CD1c-positive myeloid dendritic cell (primary cell): ENCODE measurements at regions not wholly inside any gene's neighbourhood (a gene's known extent, or its start where the extent isn't known, plus 50 kb on each side); places are given as distances from the start of the nearest gene placed in this dataset.
A peak's percentile ranks its signal among the peaks of the same experiment; 100 is the strongest.

Experiments used
- DNase-seq: peaks from one replicate; pipeline ENCODE4 v3.0.0-alpha.2; 2016; ENCODE audit errors: extremely low spot score

DNA sequence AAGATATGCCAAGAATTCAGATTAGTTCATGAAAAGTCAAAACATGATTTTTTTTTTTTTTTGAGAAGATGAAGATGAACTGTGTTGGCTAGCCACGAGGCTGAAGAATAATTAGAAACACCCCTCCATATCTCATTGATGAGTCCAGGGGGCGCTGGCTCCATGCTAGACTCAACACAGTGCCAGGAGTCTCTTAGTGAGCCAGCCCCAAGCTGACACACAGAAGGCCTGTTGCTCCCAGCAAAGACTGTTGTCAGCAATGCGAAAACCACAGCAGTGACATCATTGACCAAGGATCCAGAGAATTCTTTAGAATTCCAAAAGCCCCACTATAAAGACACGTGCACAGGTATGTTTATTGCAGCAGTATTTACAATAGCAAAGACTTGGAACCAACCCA is 185.2 kb downstream of the ANXA2 start:
- DNase-seq = no peak

DNA sequence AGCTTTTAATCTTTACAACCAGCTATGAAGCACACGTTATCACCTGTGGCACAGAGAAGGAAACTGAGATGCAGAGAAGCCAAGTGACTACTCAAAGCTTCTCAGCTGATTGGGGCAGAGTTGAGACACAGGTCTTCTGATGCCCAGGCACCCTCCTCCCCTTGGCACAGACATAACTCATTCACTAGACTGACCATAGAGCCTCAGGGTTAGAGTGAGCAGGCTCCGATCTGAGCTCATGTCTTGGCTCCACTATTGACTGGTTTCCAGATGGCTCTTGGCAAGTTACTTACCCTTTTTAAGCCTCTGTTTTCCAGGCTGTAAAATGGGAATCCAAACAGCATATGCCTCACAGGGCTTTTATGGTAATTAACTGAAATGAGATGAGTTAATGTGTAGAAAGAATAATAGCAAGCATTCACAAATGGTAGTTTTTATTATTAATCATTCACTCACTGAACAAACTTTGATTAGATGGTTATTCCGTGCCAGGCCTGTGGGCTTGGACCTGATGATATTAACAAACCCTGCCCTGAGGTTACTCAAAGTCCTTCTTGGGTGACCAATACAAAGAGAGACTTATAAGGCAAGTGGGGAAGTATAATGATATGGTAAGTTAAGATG is 184.3 kb downstream of the ANXA2 start:
- no peak for DNase-seq

DNA sequence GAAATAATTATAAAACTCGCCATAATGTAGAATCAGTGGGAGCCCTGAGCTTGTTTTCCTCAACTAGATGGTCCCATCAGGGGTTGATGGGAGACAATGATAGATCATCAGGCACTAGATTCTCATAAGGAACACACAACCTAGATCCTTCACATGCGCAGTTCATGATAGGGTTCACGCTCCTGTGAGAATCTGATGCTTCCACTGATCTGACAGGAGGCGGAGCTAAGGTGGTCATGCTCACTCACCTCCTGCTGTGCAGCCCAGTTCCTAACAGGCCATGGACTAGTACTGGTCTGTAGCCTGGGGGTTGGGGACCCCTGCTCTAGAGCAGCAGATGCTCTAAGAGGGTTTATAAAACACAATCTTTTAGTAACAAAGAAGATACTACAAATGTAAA is 183.6 kb downstream of the ANXA2 start:
- no peak for DNase-seq

DNA sequence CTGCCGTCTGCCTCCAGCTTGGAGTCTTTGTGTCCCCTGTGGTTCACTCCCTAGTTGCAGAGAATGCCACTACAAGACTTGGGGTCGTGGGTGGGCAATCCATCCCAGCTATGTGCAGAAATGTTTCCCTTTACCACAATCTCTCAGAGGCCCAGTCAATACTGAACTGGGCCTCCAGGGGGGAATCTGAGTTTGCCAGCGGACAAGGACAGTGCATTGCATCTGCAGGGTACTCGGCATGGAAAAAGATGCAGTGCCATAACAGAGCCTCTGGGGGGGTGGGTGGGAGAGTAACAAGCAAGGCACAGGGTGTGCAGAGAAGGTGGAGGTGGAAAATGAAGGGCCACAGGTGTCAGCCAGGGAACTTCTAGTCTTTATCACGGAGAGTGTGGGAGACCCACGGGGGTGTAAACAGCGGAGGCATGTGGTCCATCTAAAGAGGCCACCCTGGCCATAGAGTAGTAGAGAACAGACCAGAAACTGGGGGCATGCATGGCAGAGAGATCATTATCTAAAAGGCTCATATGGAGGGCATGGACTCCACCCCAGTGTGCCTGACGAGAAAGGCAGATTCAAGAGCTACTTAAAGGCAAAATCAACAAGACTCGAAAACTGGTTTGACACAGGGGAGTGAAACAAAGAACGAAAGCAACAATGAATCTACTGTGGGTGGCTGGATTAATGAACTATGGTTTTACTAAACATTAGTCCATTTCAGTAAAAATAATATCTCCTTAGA is 182.4 kb downstream of the ANXA2 start:
- no peak for DNase-seq

DNA sequence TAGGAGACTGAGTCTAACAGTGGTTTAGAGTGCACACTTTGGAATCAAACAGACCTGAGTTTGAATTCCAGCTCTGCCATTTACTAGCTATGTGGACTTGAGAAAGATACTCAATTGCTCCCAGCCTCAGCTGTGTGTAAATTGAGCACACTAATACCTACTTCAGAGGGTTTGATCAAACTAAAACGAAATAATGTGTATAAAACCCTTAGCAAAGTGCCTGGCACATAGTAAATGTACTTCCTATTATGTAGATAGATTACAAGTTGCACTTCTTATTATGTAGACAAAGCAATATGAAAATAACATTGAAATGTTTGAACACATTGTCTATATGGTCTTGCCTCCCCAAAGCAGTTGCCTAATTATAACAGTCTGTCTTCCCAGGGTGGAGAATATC is 180.6 kb downstream of the ANXA2 start:
- no peak for DNase-seq

DNA sequence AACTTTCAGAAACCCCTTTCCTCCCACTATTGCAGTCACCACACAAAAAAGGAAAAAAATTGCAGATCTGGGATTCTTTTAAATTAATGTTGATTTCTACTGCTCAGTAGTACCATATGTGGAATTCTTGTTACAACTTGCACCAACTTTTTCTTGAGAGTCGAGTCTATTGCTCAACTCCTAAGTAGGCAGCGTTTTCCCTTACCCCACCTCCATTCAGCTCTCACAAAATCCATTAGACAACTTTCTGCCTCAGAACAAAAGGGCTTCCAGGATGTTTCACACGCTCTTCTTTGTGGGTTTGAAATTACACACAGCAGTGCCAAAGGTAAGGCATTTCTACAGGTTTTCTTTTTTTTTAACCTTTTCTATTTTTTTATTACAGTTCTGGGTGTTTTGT is 179.5 kb downstream of the ANXA2 start:
- no peak for DNase-seq

DNA sequence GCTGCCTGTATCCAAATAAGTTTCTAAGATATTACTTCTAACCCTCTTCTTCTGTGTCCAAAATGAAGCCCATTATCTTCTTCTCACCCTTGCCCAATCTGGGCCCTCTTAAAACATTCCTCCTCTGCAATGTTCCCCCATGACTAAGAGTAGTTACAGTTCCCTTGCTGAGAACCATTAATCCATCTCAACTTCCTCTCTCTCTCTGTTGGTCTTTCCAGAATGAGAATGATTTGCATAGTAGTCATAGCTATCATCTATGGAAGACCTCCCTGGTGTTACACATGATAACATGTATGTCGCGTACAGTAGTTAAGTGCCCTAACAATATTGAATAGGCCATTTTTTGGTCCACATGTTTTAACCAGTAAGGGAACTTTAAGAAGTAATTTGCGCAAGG is 177.9 kb downstream of the ANXA2 start:
- DNase-seq = no peak

DNA sequence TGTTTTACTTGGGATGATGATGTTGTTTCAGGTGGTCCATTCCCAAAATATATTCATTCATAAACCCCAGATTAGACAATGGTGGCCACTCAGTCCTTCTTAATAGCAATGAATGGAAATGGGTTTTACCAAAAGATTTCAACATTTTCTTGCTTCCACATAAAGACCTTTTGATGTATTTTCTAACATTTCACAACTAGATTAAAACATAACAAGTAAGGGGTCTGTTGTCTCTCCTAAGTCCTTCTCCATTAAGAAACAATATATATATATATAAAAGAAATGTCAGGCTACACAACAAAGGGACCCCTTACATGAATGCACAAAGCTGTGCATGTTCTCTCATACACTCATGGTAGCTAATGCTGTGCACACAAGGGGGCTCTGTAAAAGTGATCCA is 176.4 kb downstream of the ANXA2 start:
- no peak for DNase-seq

DNA sequence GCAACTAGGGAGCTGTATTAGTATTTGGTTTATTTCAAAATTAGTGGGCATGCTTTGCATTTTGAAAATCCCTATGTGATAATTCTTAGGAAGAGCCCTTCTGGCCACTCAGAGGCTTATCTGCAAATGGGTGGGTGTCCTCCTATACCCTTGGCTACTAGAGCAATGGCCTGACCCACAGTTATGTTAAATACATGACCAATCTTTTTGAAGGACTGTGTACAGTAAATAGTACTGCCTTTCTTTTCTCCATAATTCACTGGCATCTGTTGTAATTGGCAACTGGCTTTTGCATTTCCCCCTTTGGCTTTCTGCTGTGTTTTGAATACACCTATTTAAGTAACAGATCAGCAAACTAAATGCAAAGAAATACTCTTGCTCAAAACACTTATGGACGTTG is 175.4 kb downstream of the ANXA2 start:
- no peak for DNase-seq

DNA sequence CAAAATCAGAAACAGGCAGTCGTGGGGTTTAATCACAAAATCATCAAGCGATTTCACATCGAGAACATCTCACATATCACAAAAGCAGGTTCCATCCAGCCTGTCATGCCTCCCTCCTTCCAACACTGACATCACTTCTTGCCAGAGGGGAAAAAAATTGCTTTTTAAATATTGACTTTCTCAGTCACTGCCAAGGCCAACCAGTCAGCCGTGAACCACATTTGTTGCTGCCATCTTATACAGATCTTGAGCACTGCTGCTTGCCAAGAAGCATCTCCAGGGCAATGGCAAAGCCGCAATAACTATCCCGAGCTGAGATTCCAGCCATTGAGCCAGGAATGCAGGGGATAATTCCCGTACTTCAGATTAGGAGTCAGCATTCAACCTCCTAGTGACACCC is 174.6 kb downstream of the ANXA2 start:
- DNase-seq = no peak

DNA sequence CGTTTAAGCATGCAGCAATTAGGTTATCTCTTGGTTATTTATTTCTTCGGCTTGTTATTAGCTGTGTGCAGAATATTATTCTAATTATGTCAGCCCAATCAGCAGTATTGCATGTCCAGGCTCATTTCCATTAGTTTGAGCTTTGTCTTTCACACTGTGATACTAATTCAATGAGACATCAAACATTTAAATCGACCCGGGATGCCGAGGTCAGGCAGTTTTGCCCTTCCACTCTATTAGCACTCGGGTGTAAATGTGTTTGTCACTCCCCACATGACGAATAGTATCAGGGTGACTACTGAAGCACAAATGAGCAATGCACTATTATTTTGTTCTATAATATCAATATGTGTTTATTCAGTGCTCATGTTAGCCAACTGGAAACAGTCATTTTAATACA is 170.9 kb downstream of the ANXA2 start:
- no peak for DNase-seq

DNA sequence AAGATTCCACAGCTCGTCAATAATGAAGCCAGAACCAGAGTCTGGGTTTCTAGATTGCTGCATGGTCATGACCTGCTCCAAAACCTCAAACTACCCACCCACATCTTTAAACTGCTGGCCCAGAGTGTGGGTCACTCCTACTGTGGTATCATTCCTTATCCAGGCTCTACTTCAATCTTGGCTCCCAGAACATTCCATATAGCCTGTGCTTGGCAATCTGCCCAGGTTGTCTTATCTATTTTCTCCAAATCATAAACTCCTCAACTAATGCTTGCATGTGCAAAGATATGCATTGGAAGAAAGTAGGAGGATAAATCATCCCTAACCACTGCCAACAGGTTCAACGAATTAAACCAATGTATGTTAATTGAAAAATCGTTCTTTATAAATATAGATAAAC is 169.7 kb downstream of the ANXA2 start:
- no peak for DNase-seq

DNA sequence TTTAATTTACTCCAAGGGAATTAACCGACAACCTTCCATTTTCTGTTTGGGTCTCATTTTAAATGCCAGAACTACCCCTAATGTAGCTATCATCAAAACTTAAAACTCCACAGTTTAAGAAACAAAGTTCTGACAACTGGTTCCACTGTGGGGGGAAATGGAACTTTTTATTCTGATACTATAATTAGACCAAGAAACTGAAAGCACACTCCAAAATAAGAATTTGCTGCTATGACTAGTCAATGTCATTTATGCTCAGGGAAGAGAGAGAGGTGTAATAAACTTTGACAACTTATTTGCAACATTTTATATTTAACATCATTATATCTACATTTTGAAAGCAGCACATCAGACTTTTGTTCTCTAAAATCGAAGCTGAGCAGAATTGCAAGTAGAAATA is 169.2 kb downstream of the ANXA2 start:
- DNase-seq = no peak

DNA sequence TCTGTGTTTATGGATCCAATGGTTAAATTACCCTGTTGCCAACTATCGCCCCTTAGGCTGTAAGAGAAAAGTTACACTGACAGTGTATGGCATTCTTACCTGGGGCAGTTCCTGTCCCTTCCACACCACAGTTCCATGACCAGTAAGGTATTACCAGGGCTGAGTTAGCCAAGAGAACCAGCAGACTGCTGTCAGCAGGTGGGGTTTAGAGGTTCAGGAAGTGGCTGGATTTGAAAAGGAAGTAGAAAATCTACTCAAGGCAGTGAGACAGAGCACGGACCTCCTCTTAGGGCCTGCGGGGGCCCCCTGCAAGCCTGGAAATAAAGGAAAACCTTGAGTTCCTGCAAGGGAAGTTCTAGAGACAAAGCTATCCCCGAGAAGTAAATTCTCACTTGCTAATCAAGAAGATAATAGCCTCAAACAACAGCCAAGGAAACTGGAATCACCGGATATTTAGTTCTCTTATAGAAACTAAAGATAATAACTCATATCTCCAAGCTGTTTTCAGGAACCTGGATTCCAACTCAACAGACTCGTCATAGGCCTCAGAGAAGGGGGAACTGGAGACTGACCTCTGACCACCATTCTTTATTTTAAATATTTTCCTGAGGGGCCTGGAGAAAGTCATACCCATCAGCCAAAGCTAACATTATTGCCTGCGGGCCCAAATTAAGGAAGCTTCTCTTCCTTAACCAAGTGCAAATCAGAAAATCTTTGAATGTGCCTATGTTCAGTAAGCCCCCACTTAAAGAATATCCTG is 161.7 kb downstream of the ANXA2 start:
- DNase-seq = peak; percentile 3

DNA sequence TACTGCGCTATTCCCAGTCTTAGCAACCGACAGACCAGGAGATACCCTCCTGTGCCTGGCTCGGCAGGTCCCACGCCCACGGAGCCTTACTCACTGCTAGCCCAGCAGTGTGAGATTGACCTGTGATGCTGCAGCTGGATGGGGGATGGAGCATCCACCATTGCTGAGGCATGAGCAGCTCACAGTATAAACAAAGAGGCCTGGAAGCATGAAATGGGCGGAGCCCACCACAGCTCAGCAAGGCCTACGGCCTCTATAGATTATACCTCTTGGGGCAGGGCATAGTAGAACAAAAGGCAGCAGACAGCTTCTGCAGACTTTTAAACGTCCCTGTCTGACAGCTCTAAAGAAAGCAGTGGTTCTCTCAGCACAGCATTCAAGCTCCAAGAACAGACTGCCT is 160.3 kb downstream of the ANXA2 start:
- no peak for DNase-seq

DNA sequence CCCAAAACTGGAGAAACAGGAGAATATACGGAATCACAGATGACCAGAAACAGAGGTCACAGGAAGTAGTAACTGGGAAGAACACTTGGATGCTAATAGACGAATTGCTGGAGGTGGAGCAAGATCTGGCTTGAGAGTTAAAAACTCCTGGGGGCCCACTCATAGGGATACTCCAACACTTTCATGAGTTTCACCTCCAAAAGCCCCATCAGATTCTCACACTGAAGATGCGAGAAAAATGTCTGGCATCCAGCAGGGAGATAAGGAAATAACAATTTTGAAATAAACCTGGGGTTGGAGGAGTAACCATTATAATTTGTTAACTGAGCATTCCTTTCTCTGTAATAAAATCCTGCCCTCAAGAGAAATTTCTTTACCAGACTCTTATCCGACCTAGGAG is 154.0 kb downstream of the ANXA2 start:
- DNase-seq = no peak

DNA sequence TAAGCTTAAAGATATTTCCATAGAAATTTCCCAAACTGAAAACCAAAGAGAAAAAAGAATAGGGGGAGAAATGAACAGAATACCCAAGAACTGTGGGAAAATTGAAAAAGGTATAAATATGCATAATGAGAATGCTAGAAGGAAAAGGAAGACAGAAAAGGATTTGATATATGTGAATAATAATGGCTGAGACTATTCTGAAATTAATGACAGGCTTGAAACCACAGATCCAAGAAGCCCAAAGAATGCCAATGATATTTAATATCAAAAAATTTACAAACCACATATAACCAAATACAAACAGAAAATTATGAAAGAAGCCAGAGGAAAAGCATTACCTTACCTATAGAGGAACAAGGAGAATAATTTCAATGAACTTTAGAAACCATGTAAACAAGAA is 153.0 kb downstream of the ANXA2 start:
- DNase-seq = no peak

DNA sequence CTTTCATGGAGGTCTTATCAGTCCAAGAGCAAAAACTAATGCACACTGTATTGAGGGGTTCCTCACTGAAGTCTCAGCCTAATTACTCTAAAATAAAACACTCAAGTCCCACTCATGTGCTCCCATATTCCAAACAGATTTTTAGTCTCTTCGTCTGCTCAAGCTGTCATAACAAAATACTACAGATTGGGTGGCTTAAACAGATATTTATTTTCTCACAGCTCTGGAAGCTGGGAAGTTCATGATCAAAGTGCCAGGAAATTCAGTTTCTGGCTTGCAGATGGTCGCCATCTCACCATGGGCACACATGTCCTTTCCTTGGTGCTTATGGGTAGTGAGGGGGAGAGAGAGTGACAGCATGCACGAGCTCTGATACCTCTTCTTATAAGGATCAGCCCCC is 147.5 kb downstream of the ANXA2 start:
- DNase-seq = no peak

DNA sequence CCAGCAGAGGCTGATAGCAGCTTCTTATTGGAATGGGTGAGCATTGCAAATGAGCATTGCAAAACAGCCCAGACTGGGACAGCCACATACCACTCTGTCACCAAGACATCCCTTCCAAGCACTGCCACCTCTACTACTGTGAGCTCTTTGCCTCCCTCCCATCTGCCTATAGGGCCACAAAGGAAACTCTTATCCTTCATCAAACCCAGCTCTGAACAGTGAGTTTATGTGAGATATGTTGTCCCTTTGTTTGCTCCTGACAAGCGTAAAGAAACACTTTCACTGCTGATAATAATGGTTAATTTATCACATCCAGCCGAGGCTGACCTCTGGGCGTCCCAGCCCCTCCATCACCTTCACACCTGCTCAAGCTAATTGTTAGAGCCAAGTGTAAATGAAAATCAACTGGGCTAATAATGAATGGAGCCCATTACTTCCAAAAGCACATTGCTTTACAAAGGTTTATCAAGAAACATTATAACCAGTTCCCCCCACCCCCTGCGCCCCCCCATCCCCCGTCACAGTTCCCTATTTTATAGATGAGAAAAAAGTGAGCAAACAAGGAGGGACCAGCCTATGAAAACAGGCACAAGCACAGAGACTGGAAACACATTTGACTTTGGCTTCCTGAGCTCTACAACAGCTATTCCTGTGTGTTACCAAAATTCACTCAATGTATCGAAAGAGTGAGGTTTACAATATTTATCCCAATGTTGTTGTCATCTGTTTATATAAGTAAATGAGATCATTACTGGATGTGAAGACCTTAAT is 146.3 kb downstream of the ANXA2 start:
- DNase-seq = no peak

DNA sequence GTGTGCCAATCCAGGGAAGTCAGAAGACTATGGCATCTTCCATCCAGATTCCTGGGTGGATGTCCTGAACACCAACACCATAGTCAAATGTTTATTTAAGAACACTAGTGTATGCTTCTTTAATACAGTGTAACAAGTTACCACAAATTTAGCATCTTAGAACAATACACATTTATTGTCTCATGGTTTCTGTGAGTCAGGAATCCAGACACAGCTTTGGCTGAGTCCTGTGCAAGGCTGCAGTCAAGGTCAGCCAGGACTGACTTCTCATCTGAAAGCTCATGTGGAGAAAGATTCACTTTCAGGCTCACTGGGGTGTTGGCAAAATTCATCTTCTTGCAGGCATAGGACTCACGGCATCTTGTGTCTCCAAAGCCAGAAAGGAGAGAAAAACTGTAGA is 143.4 kb downstream of the ANXA2 start:
- DNase-seq = no peak

DNA sequence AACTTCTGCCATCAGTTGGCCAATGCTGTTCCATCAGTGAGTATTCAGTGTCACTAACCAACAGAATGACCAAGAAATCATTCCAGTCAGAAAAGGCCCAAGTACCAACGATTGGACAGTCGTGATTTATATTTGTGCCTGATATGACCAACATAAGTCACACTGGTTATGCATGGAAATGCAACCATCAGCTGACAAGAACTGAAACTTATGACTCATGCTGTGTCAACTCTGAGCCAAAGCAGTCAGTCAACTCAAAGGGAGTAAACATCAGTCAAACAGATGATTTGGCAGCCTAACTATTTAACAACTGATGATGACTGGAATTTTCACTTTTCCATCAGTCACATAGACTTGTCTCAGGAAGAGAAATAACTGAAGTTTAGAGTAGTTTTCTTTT is 142.4 kb downstream of the ANXA2 start:
- peak; percentile 88 for DNase-seq

DNA sequence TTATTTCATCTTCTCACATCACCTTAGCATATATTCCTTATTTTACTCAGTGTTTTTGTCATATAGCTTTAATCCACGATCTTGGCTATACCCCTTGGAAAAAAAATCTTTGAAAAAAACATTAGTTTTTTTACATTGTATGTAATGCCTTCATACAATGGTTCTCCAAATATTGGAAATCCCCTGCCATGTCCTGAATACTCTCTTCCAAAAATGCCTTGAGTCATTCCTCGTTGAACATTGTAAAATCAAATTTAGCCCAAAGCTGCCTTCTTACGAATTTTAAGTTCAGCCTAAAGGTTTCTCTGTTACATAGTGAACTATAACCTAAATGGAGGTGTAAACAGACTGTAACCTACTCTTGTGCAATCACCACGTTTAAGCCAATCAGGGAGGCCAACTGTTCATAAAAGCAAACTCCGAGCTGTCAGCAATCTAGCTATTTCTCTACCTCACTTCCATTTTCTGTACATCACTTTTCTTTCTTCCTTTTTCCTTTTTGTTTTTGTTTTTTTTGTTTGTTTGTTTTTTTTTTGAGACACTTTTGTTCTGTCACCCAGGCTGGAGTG is 140.1 kb downstream of the ANXA2 start:
- DNase-seq = no peak
